IPS-15b (cell line): ENCODE measurements at regions not wholly inside any gene's neighbourhood (a gene's known extent, or its start where the extent isn't known, plus 50 kb on each side); places are given as distances from the start of the nearest gene placed in this dataset.

Experiments
- H3K27me3 ChIP-seq: one replicate; pipeline ENCODE4 v1.6.1; 2013; ENCODE audit warnings: low read length; ENCODE audit not compliant: control insufficient read depth, insufficient read depth
- H3K36me3 ChIP-seq: one replicate; pipeline ENCODE4 v1.6.1; 2013; ENCODE audit warnings: low read length; ENCODE audit not compliant: control insufficient read depth, insufficient read depth
- H3K4me1 ChIP-seq: one replicate; pipeline ENCODE4 v1.6.1; 2013; ENCODE audit warnings: mild to moderate bottlenecking, low read length; ENCODE audit not compliant: control insufficient read depth, insufficient read depth
- H3K4me3 ChIP-seq: one replicate; pipeline ENCODE4 v1.5.1; 2013; ENCODE audit warnings: low read depth, low read length
- H3K9ac ChIP-seq: one replicate; pipeline ENCODE4 v1.6.1; 2013; ENCODE audit warnings: low read depth, mild to moderate bottlenecking, low read length
- H3K9me3 ChIP-seq: one replicate; pipeline ENCODE4 v1.6.1; 2013; ENCODE audit warnings: mild to moderate bottlenecking, low read length; ENCODE audit not compliant: control insufficient read depth, insufficient read depth

- Histone ChIP-seq H3K36me3 (no peaks in the 10 kb centered on the region), H3K4me1 (peaks cover 4% of the 10 kb centered on the region), H3K4me3 (no peak overlapping the region), H3K27me3 (peaks cover 4% of the 10 kb centered on the region), H3K9ac (no peak overlapping the region), H3K9me3 (no peaks in the 10 kb centered on the region)
Observed at GRCh38 chr2:217335341-217335966, 475.6 kb upstream of the TNP1 start.

- Histone ChIP-seq H3K9ac (no peak overlapping the region), H3K36me3 (no peaks in the 10 kb centered on the region), H3K9me3 (no peaks in the 10 kb centered on the region), H3K4me1 (peaks cover 4% of the 10 kb centered on the region), H3K27me3 (peaks cover 4% of the 10 kb centered on the region), H3K4me3 (no peak overlapping the region)
Observed at GRCh38 chr2:217334561-217334960, 474.7 kb upstream of the TNP1 start.

- Histone ChIP-seq H3K4me3 (no peak overlapping the region), H3K36me3 (no peaks in the 10 kb centered on the region), H3K27me3 (peaks cover 4% of the 10 kb centered on the region), H3K9ac (no peak overlapping the region), H3K9me3 (no peaks in the 10 kb centered on the region), H3K4me1 (peaks cover 4% of the 10 kb centered on the region)
Observed at GRCh38 chr2:217332866-217333265, 473.0 kb upstream of the TNP1 start.

- peaks cover 4% of the 10 kb centered on the region for H3K4me1 ChIP-seq
Observed at GRCh38 chr2:217332417-217332791, 472.5 kb upstream of the TNP1 start.

GRCh38 chr2:217331523-217332416, 471.9 kb upstream of the TNP1 start:
- Histone ChIP-seq H3K4me3 (no peak overlapping the region), H3K4me1 (peaks cover 4% of the 10 kb centered on the region), H3K27me3 (peaks cover 4% of the 10 kb centered on the region), H3K9ac (no peak overlapping the region), H3K36me3 (no peaks in the 10 kb centered on the region), H3K9me3 (no peaks in the 10 kb centered on the region)

More at GRCh38 chr2:217332417-217332791, 472.5 kb upstream of the TNP1 start:
- H3K36me3 ChIP-seq = no peaks in the 10 kb centered on the region
- H3K9ac ChIP-seq = no peak overlapping the region
- H3K9me3 ChIP-seq = no peaks in the 10 kb centered on the region
- no peak overlapping the region for H3K4me3 ChIP-seq
- H3K27me3 ChIP-seq = peaks cover 4% of the 10 kb centered on the region

GRCh38 chr2:217330647-217331046, 470.8 kb upstream of the TNP1 start:
- Histone ChIP-seq H3K36me3 (no peaks in the 10 kb centered on the region), H3K9me3 (no peaks in the 10 kb centered on the region), H3K4me3 (no peak overlapping the region), H3K27me3 (peaks cover under 1% of the 10 kb centered on the region), H3K9ac (no peak overlapping the region), H3K4me1 (peaks cover 4% of the 10 kb centered on the region)

- H3K4me1 ChIP-seq = no peaks in the 10 kb centered on the region
- H3K36me3 ChIP-seq = no peaks in the 10 kb centered on the region
- H3K9ac ChIP-seq = no peak overlapping the region
- H3K27me3 ChIP-seq = no peaks in the 10 kb centered on the region
- H3K9me3 ChIP-seq = no peaks in the 10 kb centered on the region
- H3K4me3 ChIP-seq = no peak overlapping the region
Observed at GRCh38 chr2:217329023-217329431, 469.2 kb upstream of the TNP1 start.

- Histone ChIP-seq H3K9me3 (no peaks in the 10 kb centered on the region), H3K9ac (no peak overlapping the region), H3K27me3 (no peaks in the 10 kb centered on the region), H3K4me3 (no peak overlapping the region), H3K4me1 (no peaks in the 10 kb centered on the region), H3K36me3 (no peaks in the 10 kb centered on the region)
Observed at GRCh38 chr2:217328622-217328978, 468.7 kb upstream of the TNP1 start.

GRCh38 chr2:217327953-217328621, 468.2 kb upstream of the TNP1 start:
- Histone ChIP-seq H3K9me3 (no peaks in the 10 kb centered on the region), H3K9ac (no peak overlapping the region), H3K36me3 (no peaks in the 10 kb centered on the region), H3K4me1 (no peaks in the 10 kb centered on the region), H3K27me3 (no peaks in the 10 kb centered on the region), H3K4me3 (no peak overlapping the region)

- Histone ChIP-seq H3K9me3 (no peaks in the 10 kb centered on the region), H3K4me1 (no peaks in the 10 kb centered on the region), H3K4me3 (no peak overlapping the region), H3K27me3 (no peaks in the 10 kb centered on the region), H3K9ac (no peak overlapping the region), H3K36me3 (no peaks in the 10 kb centered on the region)
Observed at GRCh38 chr2:217326238-217327022, 466.6 kb upstream of the TNP1 start.

GRCh38 chr2:217325816-217326215, 466.0 kb upstream of the TNP1 start:
- H3K36me3 ChIP-seq = no peaks in the 10 kb centered on the region
- H3K4me3 ChIP-seq = no peak overlapping the region
- H3K9ac ChIP-seq = no peak overlapping the region
- no peaks in the 10 kb centered on the region for H3K9me3 ChIP-seq
- H3K27me3 ChIP-seq = no peaks in the 10 kb centered on the region
- no peaks in the 10 kb centered on the region for H3K4me1 ChIP-seq
